ENCODE measurements at regions not wholly inside any gene's neighbourhood (a gene's known extent, or its start where the extent isn't known, plus 50 kb on each side); places are given as distances from the start of the nearest gene placed in this dataset.

DNA sequence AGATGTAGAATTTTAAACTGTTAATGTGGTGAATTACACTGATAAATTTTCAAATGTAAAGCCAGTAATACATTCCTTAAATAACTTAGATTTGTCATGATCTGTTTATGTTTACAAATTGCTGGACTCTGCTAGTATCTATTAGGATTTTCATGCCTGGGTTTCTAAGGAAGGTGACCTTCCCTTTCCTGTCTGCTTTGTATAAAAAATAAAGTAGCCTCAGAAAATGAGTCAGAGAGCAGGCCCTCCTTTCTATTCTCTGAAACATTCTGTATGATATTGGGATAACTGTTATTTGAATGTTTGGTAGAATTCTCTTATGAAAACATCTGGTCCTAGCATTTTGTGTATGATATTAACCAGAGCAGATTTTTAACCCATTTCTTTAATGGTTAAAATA is 255.3 kb downstream of the SYK start:
- TF ChIP-seq GATA3 (IDR thresholded peaks at IDR 0.05; ENCODE audit: low read depth, low read length) (no peak), GATA2 (IDR thresholded peaks at IDR 0.05; ENCODE audit: low read depth, low read length) (no peak)

Measured in SH-SY5Y (cell line).